Liver (tissue), 8 donors: ENCODE measurements at regions not wholly inside any gene's neighbourhood (a gene's known extent, or its start where the extent isn't known, plus 50 kb on each side); places are given as distances from the start of the nearest gene placed in this dataset.

Source experiments
- DNase-seq: peaks from one replicate; pipeline ENCODE4 v3.0.0-alpha.2; 2017; ENCODE audit warnings: low spot score
- H3K27ac ChIP-seq, 2 donors: one replicate each; pipeline ENCODE4 v1.7.0; 2013; ENCODE audit warnings: inconsistent platforms in 2 of 2, low read length in 2 of 2, control low read depth in 1 of 2, low read depth in 1 of 2, mild to moderate bottlenecking in 1 of 2
- H3K27me3 ChIP-seq, 4 donors: one replicate each; pipeline versions ENCODE4 v1.6.1 to v1.7.0; 2013; ENCODE audit warnings: low read length in 3 of 4, inconsistent platforms in 1 of 4, mild to moderate bottlenecking in 1 of 4, moderate library complexity in 1 of 4; ENCODE audit not compliant: control insufficient read depth in 4 of 4, insufficient read depth in 4 of 4
- H3K36me3 ChIP-seq, 4 donors: one replicate each; pipeline versions ENCODE4 v1.6.1 to v1.7.0; 2013; ENCODE audit warnings: low read length in 3 of 4, mild to moderate bottlenecking in 3 of 4, low read depth in 1 of 4, moderate library complexity in 1 of 4; ENCODE audit not compliant: control insufficient read depth in 4 of 4, insufficient read depth in 3 of 4
- H3K4me1 ChIP-seq, 4 donors: one replicate each; pipeline versions ENCODE4 v1.6.1 to v1.7.0; 2013; ENCODE audit warnings: low read length in 3 of 4, mild to moderate bottlenecking in 3 of 4, moderate library complexity in 1 of 4; ENCODE audit not compliant: control insufficient read depth in 4 of 4, insufficient read depth in 4 of 4
- H3K4me3 ChIP-seq, 3 donors: one replicate each; pipeline versions ENCODE4 v1.6.1 to v1.7.0; 2013; ENCODE audit warnings: low read length in 3 of 3, control low read depth in 1 of 3, low read depth in 1 of 3, mild to moderate bottlenecking in 1 of 3
- H3K9ac ChIP-seq, 2 donors: one replicate each; pipeline ENCODE4 v1.7.0; 2013; ENCODE audit warnings: low read length in 2 of 2, mild to moderate bottlenecking in 2 of 2, moderate library complexity in 2 of 2, control low read depth in 1 of 2, low read depth in 1 of 2
- H3K9me3 ChIP-seq, 4 donors: one replicate each; pipeline versions ENCODE4 v1.6.1 to v1.7.0; 2013; ENCODE audit warnings: low read length in 3 of 4; ENCODE audit not compliant: control insufficient read depth in 4 of 4
- CTCF ChIP-seq: fragments of 150-350 bp; IDR thresholded peaks from 2 replicates; pipeline ENCODE4 v1.5.1; 2017; ENCODE audit warnings: improper control_type of control experiment, low read depth, low read length; ENCODE audit not compliant: missing input control
- EGR1 ChIP-seq, 2 donors: IDR thresholded peaks; 2 replicates each; pipeline ENCODE4 v1.6.1; 2016 to 2018; ENCODE audit warnings: antibody characterized with exemption in 2 of 2, low read depth in 2 of 2
- FOXA1 ChIP-seq: IDR thresholded peaks from 2 replicates; pipeline ENCODE4 v1.6.1; 2016; ENCODE audit warnings: antibody characterized with exemption
- FOXA2 ChIP-seq: IDR thresholded peaks from 2 replicates; pipeline ENCODE4 v1.6.1; 2016; ENCODE audit warnings: antibody characterized with exemption
- GABPA ChIP-seq, 2 donors: IDR thresholded peaks in 1 of 2; conservative IDR thresholded peaks in 1 of 2; 2 replicates each; pipeline ENCODE4 v1.6.1; 2016; ENCODE audit warnings: antibody characterized with exemption in 2 of 2, mild to moderate bottlenecking in 1 of 2, moderate library complexity in 1 of 2
- HNF4A ChIP-seq, 2 donors: conservative IDR thresholded peaks; 2 replicates each; pipeline ENCODE4 v1.6.1; 2016; ENCODE audit warnings: antibody characterized with exemption in 2 of 2, mild to moderate bottlenecking in 2 of 2
- HNF4G ChIP-seq: IDR thresholded peaks from 2 replicates; pipeline ENCODE4 v1.6.1; 2016; ENCODE audit warnings: antibody characterized with exemption
- JUND ChIP-seq, 2 donors: IDR thresholded peaks; 2 replicates each; pipeline ENCODE4 v1.6.1; 2016; ENCODE audit warnings: antibody characterized with exemption in 2 of 2
- MAX ChIP-seq: IDR thresholded peaks from 2 replicates; pipeline ENCODE4 v1.6.1; 2016; ENCODE audit warnings: antibody characterized with exemption
- NR2F2 ChIP-seq: IDR thresholded peaks from 2 replicates; pipeline ENCODE4 v1.6.1; 2016; ENCODE audit warnings: antibody characterized with exemption
- RAD21 ChIP-seq, 2 donors: IDR thresholded peaks; 2 replicates each; pipeline ENCODE4 v1.6.1; 2016; ENCODE audit warnings: antibody characterized with exemption in 2 of 2, mild to moderate bottlenecking in 2 of 2
- RXRA ChIP-seq, 2 donors: IDR thresholded peaks; 2 replicates each; pipeline ENCODE4 v1.6.1; 2017 to 2018; ENCODE audit warnings: antibody characterized with exemption in 2 of 2, mild to moderate bottlenecking in 1 of 2
- YY1 ChIP-seq: IDR thresholded peaks from 2 replicates; pipeline ENCODE4 v1.6.1; 2016; ENCODE audit warnings: antibody characterized with exemption, mild to moderate bottlenecking
- whole genome bisulfite sequencing: extraction: QIAGEN DNeasy Blood & Tissue Kit; methylation state at CpG from one replicate; pipeline ENCODE4 v1.1.7; 2013; 5-methylcytosine and 5-hydroxymethylcytosine counted together
- TF ChIP-seq, protein P1 (sequence below): IDR thresholded peaks from 2 replicates; pipeline ENCODE4 v1.6.1; 2016; ENCODE audit warnings: antibody characterized with exemption
- TF ChIP-seq, protein P2 (sequence below): IDR thresholded peaks from 2 replicates; pipeline ENCODE4 v1.6.1; 2016; ENCODE audit warnings: antibody characterized with exemption
- TF ChIP-seq, protein P3 (sequence below): IDR thresholded peaks from 2 replicates; pipeline ENCODE4 v1.6.1; 2016; ENCODE audit warnings: antibody characterized with exemption, mild to moderate bottlenecking
- donor health status: healthy.
- donor health status: healthy.
- donor health status: healthy.
- donor health status: healthy.
- donor health status: healthy.

DNA sequence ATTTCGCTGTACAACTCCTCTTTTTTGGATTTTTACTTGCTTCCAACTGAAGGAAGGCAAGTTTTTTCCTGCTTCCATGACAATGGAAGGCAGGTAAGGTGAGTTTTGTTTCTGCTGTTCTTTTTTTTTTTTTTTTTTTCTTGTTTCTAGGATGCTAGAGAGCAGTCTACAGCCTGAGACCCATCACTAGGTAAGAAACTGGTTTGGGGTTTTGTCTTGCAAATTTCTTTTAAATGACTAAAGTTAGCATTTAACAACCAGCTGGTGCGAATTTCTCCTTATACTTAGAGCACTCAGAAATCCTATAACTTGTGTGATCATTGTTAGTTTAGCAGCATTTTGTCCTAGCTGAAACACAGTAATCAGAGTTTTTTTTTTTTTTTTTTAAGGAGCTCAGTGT, 378.4 kb upstream of the CNKSR2 start (continued):
- no peak for TF ChIP-seq CTCF
- TF ChIP-seq, protein P1, sequence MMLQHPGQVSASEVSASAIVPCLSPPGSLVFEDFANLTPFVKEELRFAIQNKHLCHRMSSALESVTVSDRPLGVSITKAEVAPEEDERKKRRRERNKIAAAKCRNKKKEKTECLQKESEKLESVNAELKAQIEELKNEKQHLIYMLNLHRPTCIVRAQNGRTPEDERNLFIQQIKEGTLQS, result no peak
- no peak for TF ChIP-seq GABPA (IDR thresholded peaks at IDR 0.05 in 1 of 2, conservative IDR thresholded peaks at IDR 0.05 in 1 of 2)
- TF ChIP-seq NR2F2, result no peak
- TF ChIP-seq FOXA2, result no peak
- TF ChIP-seq FOXA1, result no peak
- no peak for TF ChIP-seq EGR1 (IDR thresholded peaks at IDR 0.05; ENCODE audit: low read depth in 2 of 2)

DNA sequence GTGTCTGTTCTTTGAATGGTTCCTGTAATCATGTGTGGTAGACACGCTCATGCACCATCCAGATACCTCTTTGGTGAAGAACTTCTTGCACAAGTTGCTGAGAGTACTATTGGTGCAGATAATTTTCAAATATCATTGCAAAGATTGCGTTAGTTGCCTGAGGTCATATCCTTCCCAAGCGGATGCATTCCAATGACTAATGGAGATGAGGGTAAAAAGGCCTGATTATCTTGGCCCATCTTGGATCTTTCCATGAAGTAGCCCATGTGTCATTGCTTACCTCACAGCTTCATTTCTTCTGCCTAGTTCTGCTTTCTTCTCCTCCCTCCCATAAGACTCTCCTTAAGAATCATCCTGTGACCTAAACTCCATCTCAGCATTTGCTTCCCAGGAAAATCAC, 384.9 kb upstream of the CNKSR2 start:
- no peak overlapping the region for H3K9ac ChIP-seq
- no peaks in the 10 kb centered on the region for H3K27me3 ChIP-seq
- no peaks in the 10 kb centered on the region for H3K36me3 ChIP-seq
- no peak overlapping the region for H3K27ac ChIP-seq
- 94% methylated on average over 3 of the region's 3 CpGs for WGBS
- no peak overlapping the region for H3K4me3 ChIP-seq
- TF ChIP-seq CTCF, result no peak
- no peak for TF ChIP-seq EGR1 (IDR thresholded peaks at IDR 0.05; ENCODE audit: low read depth in 2 of 2)
- no peak for TF ChIP-seq YY1
- no peak for TF ChIP-seq FOXA2
- no peak for TF ChIP-seq JUND (IDR thresholded peaks at IDR 0.05)
- no peak for TF ChIP-seq RAD21 (IDR thresholded peaks at IDR 0.05)
- no peak for TF ChIP-seq MAX
- TF ChIP-seq, protein P1, result no peak
- TF ChIP-seq HNF4A (conservative IDR thresholded peaks at IDR 0.05), result no peak
- no peak for TF ChIP-seq NR2F2
- TF ChIP-seq HNF4G, result no peak
- TF ChIP-seq FOXA1, result no peak
- no peak for TF ChIP-seq RXRA (IDR thresholded peaks at IDR 0.05)
- TF ChIP-seq, protein P2, sequence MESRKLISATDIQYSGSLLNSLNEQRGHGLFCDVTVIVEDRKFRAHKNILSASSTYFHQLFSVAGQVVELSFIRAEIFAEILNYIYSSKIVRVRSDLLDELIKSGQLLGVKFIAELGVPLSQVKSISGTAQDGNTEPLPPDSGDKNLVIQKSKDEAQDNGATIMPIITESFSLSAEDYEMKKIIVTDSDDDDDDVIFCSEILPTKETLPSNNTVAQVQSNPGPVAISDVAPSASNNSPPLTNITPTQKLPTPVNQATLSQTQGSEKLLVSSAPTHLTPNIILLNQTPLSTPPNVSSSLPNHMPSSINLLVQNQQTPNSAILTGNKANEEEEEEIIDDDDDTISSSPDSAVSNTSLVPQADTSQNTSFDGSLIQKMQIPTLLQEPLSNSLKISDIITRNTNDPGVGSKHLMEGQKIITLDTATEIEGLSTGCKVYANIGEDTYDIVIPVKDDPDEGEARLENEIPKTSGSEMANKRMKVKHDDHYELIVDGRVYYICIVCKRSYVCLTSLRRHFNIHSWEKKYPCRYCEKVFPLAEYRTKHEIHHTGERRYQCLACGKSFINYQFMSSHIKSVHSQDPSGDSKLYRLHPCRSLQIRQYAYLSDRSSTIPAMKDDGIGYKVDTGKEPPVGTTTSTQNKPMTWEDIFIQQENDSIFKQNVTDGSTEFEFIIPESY, result no peak
- TF ChIP-seq, protein P3, sequence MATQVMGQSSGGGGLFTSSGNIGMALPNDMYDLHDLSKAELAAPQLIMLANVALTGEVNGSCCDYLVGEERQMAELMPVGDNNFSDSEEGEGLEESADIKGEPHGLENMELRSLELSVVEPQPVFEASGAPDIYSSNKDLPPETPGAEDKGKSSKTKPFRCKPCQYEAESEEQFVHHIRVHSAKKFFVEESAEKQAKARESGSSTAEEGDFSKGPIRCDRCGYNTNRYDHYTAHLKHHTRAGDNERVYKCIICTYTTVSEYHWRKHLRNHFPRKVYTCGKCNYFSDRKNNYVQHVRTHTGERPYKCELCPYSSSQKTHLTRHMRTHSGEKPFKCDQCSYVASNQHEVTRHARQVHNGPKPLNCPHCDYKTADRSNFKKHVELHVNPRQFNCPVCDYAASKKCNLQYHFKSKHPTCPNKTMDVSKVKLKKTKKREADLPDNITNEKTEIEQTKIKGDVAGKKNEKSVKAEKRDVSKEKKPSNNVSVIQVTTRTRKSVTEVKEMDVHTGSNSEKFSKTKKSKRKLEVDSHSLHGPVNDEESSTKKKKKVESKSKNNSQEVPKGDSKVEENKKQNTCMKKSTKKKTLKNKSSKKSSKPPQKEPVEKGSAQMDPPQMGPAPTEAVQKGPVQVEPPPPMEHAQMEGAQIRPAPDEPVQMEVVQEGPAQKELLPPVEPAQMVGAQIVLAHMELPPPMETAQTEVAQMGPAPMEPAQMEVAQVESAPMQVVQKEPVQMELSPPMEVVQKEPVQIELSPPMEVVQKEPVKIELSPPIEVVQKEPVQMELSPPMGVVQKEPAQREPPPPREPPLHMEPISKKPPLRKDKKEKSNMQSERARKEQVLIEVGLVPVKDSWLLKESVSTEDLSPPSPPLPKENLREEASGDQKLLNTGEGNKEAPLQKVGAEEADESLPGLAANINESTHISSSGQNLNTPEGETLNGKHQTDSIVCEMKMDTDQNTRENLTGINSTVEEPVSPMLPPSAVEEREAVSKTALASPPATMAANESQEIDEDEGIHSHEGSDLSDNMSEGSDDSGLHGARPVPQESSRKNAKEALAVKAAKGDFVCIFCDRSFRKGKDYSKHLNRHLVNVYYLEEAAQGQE, result no peak
- no peak for TF ChIP-seq GABPA (IDR thresholded peaks at IDR 0.05 in 1 of 2, conservative IDR thresholded peaks at IDR 0.05 in 1 of 2)
- no peaks in the 10 kb centered on the region for H3K4me1 ChIP-seq
- no peaks in the 10 kb centered on the region for H3K9me3 ChIP-seq
- no peak for DNase-seq
